ENCODE measurements at regions not wholly inside any gene's neighbourhood (a gene's known extent, or its start where the extent isn't known, plus 50 kb on each side); places are given as distances from the start of the nearest gene placed in this dataset.

GRCh38 chr1:4002741-4003140, 102.7 kb upstream of the C1orf174 start:
- H3K27me3 ChIP-seq = peaks cover 0 to 39% of the 10 kb centered on the region in 2 donors
- no peak overlapping the region for H3K4me3 ChIP-seq
- intact Hi-C loops (cut with DNase I; ENCODE audit: low total_unique reads) = no loop called here
- peak in 1 of 2 donors; percentile 43 for DNase-seq
- H3K36me3 ChIP-seq = no peaks in the 10 kb centered on the region
- H3K4me1 ChIP-seq = no peaks in the 10 kb centered on the region
- no peak overlapping the region for H3K27ac ChIP-seq
- H3K9me3 ChIP-seq = peaks cover 0 to 3% (median 2%) of the 10 kb centered on the region in 3 donors
- no peak for TF ChIP-seq CTCF (IDR thresholded peaks at IDR 0.05)

GRCh38 chr1:4003846-4004505, 103.9 kb upstream of the C1orf174 start:
- Histone ChIP-seq H3K4me1 (no peaks in the 10 kb centered on the region), H3K4me3 (no peak overlapping the region), H3K27me3 (peaks cover 0 to 34% of the 10 kb centered on the region in 2 donors), H3K27ac (no peak overlapping the region), H3K36me3 (no peaks in the 10 kb centered on the region), H3K9me3 (peaks cover 0 to 5% (median 4%) of the 10 kb centered on the region in 3 donors)
- intact Hi-C loops (cut with DNase I; ENCODE audit: low total_unique reads) = no loop called here
- no peak for TF ChIP-seq CTCF (IDR thresholded peaks at IDR 0.05)
- peak in 1 of 2 donors; percentile 40 for DNase-seq

GRCh38 chr1:4004635-4005430, 104.8 kb upstream of the C1orf174 start:
- DNase-seq = peak in 1 of 2 donors; percentile 57
- H3K4me1 ChIP-seq = no peaks in the 10 kb centered on the region
- TF ChIP-seq CTCF (IDR thresholded peaks at IDR 0.05) = no peak
- H3K36me3 ChIP-seq = no peaks in the 10 kb centered on the region
- H3K4me3 ChIP-seq = no peak overlapping the region
- peaks cover 0 to 30% of the 10 kb centered on the region in 2 donors for H3K27me3 ChIP-seq
- H3K27ac ChIP-seq = no peak overlapping the region
- intact Hi-C loops (cut with DNase I; ENCODE audit: low total_unique reads) = no loop called here
- peaks cover 0 to 5% (median 4%) of the 10 kb centered on the region in 3 donors for H3K9me3 ChIP-seq

DNA sequence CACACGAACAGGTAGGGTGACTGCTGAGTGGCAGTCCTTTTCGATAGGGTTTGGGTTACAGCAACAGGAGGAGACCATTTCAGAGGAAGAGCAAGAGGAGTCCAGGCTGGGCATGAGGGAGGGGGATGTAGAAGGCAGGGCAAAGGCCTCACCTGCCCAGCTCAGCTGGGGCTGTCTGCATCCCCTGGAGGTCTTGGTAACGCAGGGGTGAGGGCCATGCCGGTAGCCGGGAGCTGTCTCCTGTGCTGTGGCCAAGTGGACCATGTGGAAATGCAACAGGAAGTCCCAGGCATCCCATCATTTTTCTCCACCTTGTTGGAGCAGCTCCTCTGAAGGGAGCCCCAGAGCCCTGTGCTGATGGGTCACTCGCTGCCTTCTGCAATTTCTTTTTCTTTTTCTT, 105.4 kb upstream of the C1orf174 start:
- Histone ChIP-seq H3K36me3 (no peaks in the 10 kb centered on the region), H3K4me1 (no peaks in the 10 kb centered on the region), H3K4me3 (no peak overlapping the region), H3K9me3 (peaks cover 0 to 5% (median 4%) of the 10 kb centered on the region in 3 donors), H3K27me3 (peaks cover 0 to 24% of the 10 kb centered on the region in 2 donors), H3K27ac (no peak overlapping the region)
- intact Hi-C loops (cut with DNase I; ENCODE audit: low total_unique reads) = no loop called here
- TF ChIP-seq CTCF (IDR thresholded peaks at IDR 0.05) = no peak
- peak in 1 of 2 donors; percentile 33 for DNase-seq

DNA sequence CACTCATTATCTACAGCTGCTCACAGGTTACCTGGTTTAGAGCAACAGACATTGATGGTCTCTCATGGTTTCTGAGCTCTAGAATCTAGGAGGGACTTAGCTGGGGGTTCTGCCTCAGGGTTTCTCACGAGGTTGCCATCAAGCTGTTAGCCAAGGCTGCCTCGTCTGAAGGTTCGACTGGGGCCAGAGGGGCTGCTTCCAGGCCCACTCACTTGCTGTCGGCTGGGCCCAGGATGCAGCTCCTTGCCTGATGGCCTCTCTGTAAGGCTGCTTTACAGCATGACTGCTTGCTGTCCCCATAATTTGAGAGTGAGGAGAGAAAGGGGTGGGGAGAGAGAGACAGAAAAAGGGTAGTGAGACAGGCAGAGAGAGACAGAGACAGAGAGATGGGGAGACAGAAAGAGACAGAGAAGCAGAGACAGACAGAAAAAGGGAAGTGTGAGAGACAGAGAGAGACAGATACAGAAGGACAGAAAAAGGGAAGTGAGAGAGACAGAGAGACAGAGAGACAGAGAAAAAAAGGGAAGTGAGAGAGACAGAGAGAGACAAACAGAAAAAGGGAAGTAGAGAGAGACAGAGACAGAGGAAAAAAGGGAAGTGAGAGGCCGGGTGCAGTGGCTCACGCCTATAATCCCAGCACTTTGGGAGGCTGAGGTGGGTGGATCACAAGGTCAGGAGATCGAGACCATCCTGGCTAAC, 106.8 kb upstream of the C1orf174 start:
- Histone ChIP-seq H3K27ac (no peak overlapping the region), H3K27me3 (peaks cover 0 to 17% of the 10 kb centered on the region in 2 donors), H3K9me3 (peaks cover 0 to 5% (median 4%) of the 10 kb centered on the region in 3 donors), H3K4me1 (no peaks in the 10 kb centered on the region), H3K36me3 (no peaks in the 10 kb centered on the region), H3K4me3 (no peak overlapping the region)
- intact Hi-C loops (cut with DNase I; ENCODE audit: low total_unique reads) = no loop called here
- TF ChIP-seq CTCF (IDR thresholded peaks at IDR 0.05) = no peak
- no peak for DNase-seq

All from tibial artery (tissue), 4 donors.